IMR-90 (cell line): ENCODE measurements at regions not wholly inside any gene's neighbourhood (a gene's known extent, or its start where the extent isn't known, plus 50 kb on each side); places are given as distances from the start of the nearest gene placed in this dataset.

Experiments
- ATAC-seq: fragments of 200-7000 bp; cut with Tn5 transposase; 2 replicates; pipeline ENCODE4 v1.9.1; 2020; ENCODE audit warnings: low read depth, mild to moderate bottlenecking, moderate library complexity
- BruUV-seq: library from RNA; stranded (reverse); fragments of 400-500 nt; replicated peaks from 2 replicates; lab custom pipeline; 2021; lab: Mats Ljungman, UMichigan
- CTCF ChIA-PET: fragments of 300-600 bp; formaldehyde crosslinking; extraction: SDS; loops from one replicate; lab custom pipeline; 2021; ENCODE audit warnings: antibody characterized with exemption; lab: Yijun Ruan, JAX
- POLR2A ChIA-PET: fragments of 300-600 bp; sonication (Branson Sonifier 250); formaldehyde crosslinking; loops from one replicate; lab custom pipeline; 2022; ENCODE audit warnings: antibody characterized with exemption; ENCODE audit not compliant: unreplicated experiment; lab: Charles Lee
- DNase-seq: peaks from one replicate; pipeline ENCODE4 v3.0.0; 2013
- H2AFZ ChIP-seq: replicated peaks from 2 replicates; pipeline ENCODE3; 2013; ENCODE audit warnings: low read length, mild to moderate bottlenecking; ENCODE audit not compliant: poor library complexity
- H2AK5ac ChIP-seq: 2 replicates; pipeline ENCODE4 v1.6.1; 2013; ENCODE audit warnings: low read depth, low read length, inconsistent platforms
- H2AK9ac ChIP-seq: replicated peaks from 2 replicates; pipeline ENCODE3; 2013; ENCODE audit warnings: mild to moderate bottlenecking, low read depth, low read length, moderate library complexity; ENCODE audit not compliant: poor library complexity
- H2BK120ac ChIP-seq: 2 replicates; pipeline ENCODE4 v1.6.1; 2013; ENCODE audit warnings: low read depth, low read length, inconsistent platforms
- H2BK15ac ChIP-seq: 3 replicates; pipeline ENCODE4 v1.6.1; 2013; ENCODE audit warnings: low read depth, low read length, inconsistent platforms
- H2BK20ac ChIP-seq: 2 replicates; pipeline ENCODE4 v1.6.1; 2013; ENCODE audit warnings: low read depth, mild to moderate bottlenecking, inconsistent platforms, low read length, moderate library complexity
- H2BK5ac ChIP-seq: 2 replicates; pipeline ENCODE4 v1.6.1; 2013; ENCODE audit warnings: mild to moderate bottlenecking, low read depth, low read length, inconsistent platforms; ENCODE audit not compliant: poor library complexity, severe bottlenecking
- H3K14ac ChIP-seq: replicated peaks from 2 replicates; pipeline ENCODE4 v1.6.1; 2013; ENCODE audit warnings: low read depth, low read length, inconsistent platforms
- H3K18ac ChIP-seq: 2 replicates; pipeline ENCODE4 v1.6.1; 2013; ENCODE audit warnings: low read depth, low read length, control low read depth
- H3K23ac ChIP-seq: 2 replicates; pipeline ENCODE4 v1.6.1; 2013; ENCODE audit warnings: low read depth, low read length, inconsistent platforms
- H3K27ac ChIP-seq: 2 replicates; pipeline ENCODE4 v1.5.1; 2013; ENCODE audit warnings: mild to moderate bottlenecking, control low read depth, low read length; ENCODE audit not compliant: insufficient read depth
- H3K27me3 ChIP-seq: 2 replicates; pipeline ENCODE4 v1.6.1; 2013; ENCODE audit warnings: low read length; ENCODE audit not compliant: control insufficient read depth, insufficient read depth
- H3K36me3 ChIP-seq: 2 replicates; pipeline ENCODE4 v1.6.1; 2013; ENCODE audit warnings: low read length, mixed read lengths; ENCODE audit not compliant: control insufficient read depth, insufficient read depth
- H3K4ac ChIP-seq: 2 replicates; pipeline ENCODE4 v1.6.1; 2013; ENCODE audit warnings: low read depth, low read length, inconsistent platforms
- H3K4me1 ChIP-seq: 2 replicates; pipeline ENCODE4 v1.6.1; 2013; ENCODE audit warnings: low read length, mixed read lengths; ENCODE audit not compliant: control insufficient read depth, insufficient read depth
- H3K4me2 ChIP-seq: 2 replicates; pipeline ENCODE4 v1.6.1; 2013; ENCODE audit warnings: low read depth, mild to moderate bottlenecking, control low read depth, low read length, moderate library complexity
- H3K4me3 ChIP-seq: 2 replicates; pipeline ENCODE4 v1.5.1; 2013; ENCODE audit warnings: low read depth, mild to moderate bottlenecking, control low read depth, low read length, moderate library complexity; ENCODE audit not compliant: insufficient read depth
- H3K56ac ChIP-seq: 2 replicates; pipeline ENCODE4 v1.6.1; 2013; ENCODE audit warnings: low read length, inconsistent platforms; ENCODE audit not compliant: insufficient read depth; ENCODE audit errors: extremely low read depth
- H3K79me1 ChIP-seq, 2 experiments: 2 replicates each; pipeline ENCODE4 v1.6.1; 2013; ENCODE audit warnings: low read length in 2 of 2, inconsistent platforms in 1 of 2, low read depth in 1 of 2
- H3K9ac ChIP-seq: 2 replicates; pipeline ENCODE4 v1.6.1; 2013; ENCODE audit warnings: low read depth, low read length, control low read depth
- H3K9me1 ChIP-seq: 2 replicates; pipeline ENCODE4 v1.6.1; 2013; ENCODE audit warnings: low read length, inconsistent platforms; ENCODE audit not compliant: insufficient read depth
- H3K9me3 ChIP-seq: 2 replicates; pipeline ENCODE4 v1.6.1; 2013; ENCODE audit warnings: low read length; ENCODE audit not compliant: control insufficient read depth, insufficient read depth
- H4K20me1 ChIP-seq: 2 replicates; pipeline ENCODE4 v1.6.1; 2013; ENCODE audit warnings: low read length, inconsistent platforms; ENCODE audit not compliant: insufficient read depth
- H4K5ac ChIP-seq: 2 replicates; pipeline ENCODE4 v1.6.1; 2013; ENCODE audit warnings: mild to moderate bottlenecking, low read depth, low read length, control low read depth
- H4K8ac ChIP-seq, 2 experiments: 2 replicates each; pipeline ENCODE4 v1.6.1; 2013; ENCODE audit warnings: low read depth in 2 of 2, low read length in 2 of 2, control low read depth in 1 of 2, inconsistent platforms in 1 of 2
- H4K91ac ChIP-seq: 2 replicates; pipeline ENCODE4 v1.6.1; 2013; ENCODE audit warnings: low read depth, low read length, inconsistent platforms; ENCODE audit not compliant: insufficient read depth
- CHD1 ChIP-seq: IDR thresholded peaks from 2 replicates; pipeline ENCODE4 v1.6.1; 2012; ENCODE audit warnings: low read depth, low read length, improper control_type of control experiment
- ELK1 ChIP-seq: fragments of 150-350 bp; IDR thresholded peaks from 2 replicates; pipeline ENCODE4 v1.6.1; 2016; ENCODE audit warnings: low read depth, mild to moderate bottlenecking, low read length, moderate library complexity, borderline replicate concordance
- MAFK ChIP-seq: IDR thresholded peaks from 2 replicates; pipeline ENCODE4 v1.6.1; 2012; ENCODE audit warnings: low read depth, low read length, improper control_type of control experiment
- MAZ ChIP-seq: IDR thresholded peaks from 2 replicates; pipeline ENCODE4 v1.6.1; 2012; ENCODE audit warnings: low read depth, mild to moderate bottlenecking, low read length, improper control_type of control experiment, moderate library complexity, borderline replicate concordance
- MXI1 ChIP-seq: IDR thresholded peaks from 2 replicates; pipeline ENCODE4 v1.6.1; 2012; ENCODE audit warnings: low read depth, mild to moderate bottlenecking, low read length, moderate library complexity, borderline replicate concordance
- NFE2L2 ChIP-seq: fragments of 150-350 bp; IDR thresholded peaks from 2 replicates; pipeline ENCODE4 v1.6.1; 2016; ENCODE audit warnings: low read depth, mild to moderate bottlenecking, low read length
- POLR2A ChIP-seq: IDR thresholded peaks from 2 replicates; pipeline ENCODE4 v1.6.1; 2012; ENCODE audit warnings: mild to moderate bottlenecking, low read depth, low read length
- RAD21 ChIP-seq: IDR thresholded peaks from 2 replicates; pipeline ENCODE4 v1.6.1; 2012; ENCODE audit warnings: low read length, improper control_type of control experiment
- RFX5 ChIP-seq: IDR thresholded peaks from 2 replicates; pipeline ENCODE4 v1.8.0; 2012; ENCODE audit warnings: low read depth, mild to moderate bottlenecking, low read length, moderate library complexity
- SMC3 ChIP-seq: fragments of 150-350 bp; IDR thresholded peaks from 2 replicates; pipeline ENCODE4 v1.6.1; 2016; ENCODE audit warnings: low read depth, mild to moderate bottlenecking, antibody characterized with exemption, low read length, moderate library complexity
- USF2 ChIP-seq: fragments of 150-350 bp; IDR thresholded peaks from 2 replicates; pipeline ENCODE4 v1.6.1; 2017; ENCODE audit warnings: mild to moderate bottlenecking, antibody characterized with exemption, low read length, low read depth
- WGBS, 2 experiments: methylation state at CpG; one replicate each; pipeline versions ENCODE4 v1.1.5 to v1.1.7; 2013; ENCODE audit warnings: missing lambda C conversion rate in 2 of 2; ENCODE audit not compliant: insufficient read length in 1 of 2; ENCODE audit errors: extremely low coverage in 2 of 2; 5-methylcytosine and 5-hydroxymethylcytosine counted together
- dilution Hi-C: fragments of 300-500 bp; cut with HindIII; formaldehyde crosslinking; loops from one replicate; pipeline ENCODE4 v1.14.3; 2018; ENCODE audit warnings: low sequenced_read_pairs; ENCODE audit not compliant: unreplicated experiment
- in situ Hi-C: fragments of 300-500 bp; cut with MboI; formaldehyde crosslinking; loops from 3 replicates; pipeline ENCODE4 v1.14.3; 2019; ENCODE audit warnings: low sequenced_read_pairs, inconsistent platforms, mixed read lengths
- intact Hi-C: fragments of 100-400 bp; cut with micrococcal nuclease; formaldehyde crosslinking; loops from 2 replicates; pipeline ENCODE4 v1.10.0; 2022
- TF ChIP-seq, protein P1 (sequence below): conservative IDR thresholded peaks from 2 replicates; pipeline ENCODE4 v1.5.1; 2012; ENCODE audit warnings: mild to moderate bottlenecking, low read depth, low read length, improper control_type of control experiment

- no peak for ATAC-seq
- H3K4me3 ChIP-seq, result no peak overlapping the region
- H2AK9ac ChIP-seq, result no peak overlapping the region
- ChIA-PET POLR2A (no interaction called here), CTCF (no interaction called here)
- no CpG with 5 or more reads among the region's 3 CpGs for WGBS, 2 experiments
- H3K4ac ChIP-seq, result no peak overlapping the region
- H4K8ac ChIP-seq, result no peak overlapping the region
- DNase-seq, result no peak
- H3K79me1 ChIP-seq, result no peaks in the 10 kb centered on the region
- H3K27me3 ChIP-seq, result no peaks in the 10 kb centered on the region
- H3K9me3 ChIP-seq, result no peaks in the 10 kb centered on the region
- H4K91ac ChIP-seq, result no peak overlapping the region
- H3K14ac ChIP-seq, result no peak overlapping the region
- H2BK15ac ChIP-seq, result no peak overlapping the region
- H4K5ac ChIP-seq, result no peak overlapping the region
- no peak overlapping the region for H2AK5ac ChIP-seq
- H3K36me3 ChIP-seq, result no peaks in the 10 kb centered on the region
- no TSS peak for BruUV-seq
- TF ChIP-seq SMC3 (no peak), ELK1 (no peak), CHD1 (no peak), NFE2L2 (no peak), MAZ (no peak), MXI1 (no peak), RAD21 (no peak), USF2 (no peak), MAFK (no peak), POLR2A (no peak), RFX5 (no peak)
- TF ChIP-seq, protein P1, sequence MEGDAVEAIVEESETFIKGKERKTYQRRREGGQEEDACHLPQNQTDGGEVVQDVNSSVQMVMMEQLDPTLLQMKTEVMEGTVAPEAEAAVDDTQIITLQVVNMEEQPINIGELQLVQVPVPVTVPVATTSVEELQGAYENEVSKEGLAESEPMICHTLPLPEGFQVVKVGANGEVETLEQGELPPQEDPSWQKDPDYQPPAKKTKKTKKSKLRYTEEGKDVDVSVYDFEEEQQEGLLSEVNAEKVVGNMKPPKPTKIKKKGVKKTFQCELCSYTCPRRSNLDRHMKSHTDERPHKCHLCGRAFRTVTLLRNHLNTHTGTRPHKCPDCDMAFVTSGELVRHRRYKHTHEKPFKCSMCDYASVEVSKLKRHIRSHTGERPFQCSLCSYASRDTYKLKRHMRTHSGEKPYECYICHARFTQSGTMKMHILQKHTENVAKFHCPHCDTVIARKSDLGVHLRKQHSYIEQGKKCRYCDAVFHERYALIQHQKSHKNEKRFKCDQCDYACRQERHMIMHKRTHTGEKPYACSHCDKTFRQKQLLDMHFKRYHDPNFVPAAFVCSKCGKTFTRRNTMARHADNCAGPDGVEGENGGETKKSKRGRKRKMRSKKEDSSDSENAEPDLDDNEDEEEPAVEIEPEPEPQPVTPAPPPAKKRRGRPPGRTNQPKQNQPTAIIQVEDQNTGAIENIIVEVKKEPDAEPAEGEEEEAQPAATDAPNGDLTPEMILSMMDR, result no peak
- no peak overlapping the region for H2BK120ac ChIP-seq
- intact Hi-C loops, result loop anchor here (5.0 to 10.0 kb wide), 2 partner anchors 101 to 562 kb away; partner anchors contain the start of gene MARCKS
- no peak overlapping the region for H2AFZ ChIP-seq
- dilution Hi-C loops, result no loop called here
- H2BK5ac ChIP-seq, result no peak overlapping the region
- H3K23ac ChIP-seq, result no peak overlapping the region
- no peak overlapping the region for H3K27ac ChIP-seq
- H3K4me1 ChIP-seq, result no peaks in the 10 kb centered on the region
- H3K56ac ChIP-seq, result no peak overlapping the region
- H2BK20ac ChIP-seq, result no peak overlapping the region
- in situ Hi-C loops, result no loop called here
- H4K20me1 ChIP-seq, result no peaks in the 10 kb centered on the region
- no peak overlapping the region for H3K4me2 ChIP-seq
- no peak overlapping the region; the same call in 1 of the 2 replicates for H3K18ac ChIP-seq
- no peaks in the 10 kb centered on the region for H3K9me1 ChIP-seq
- H3K9ac ChIP-seq, result no peak overlapping the region
Measured at GRCh38 chr6:113292646-113293422, 564.3 kb upstream of the MARCKS start.
